HEK293 (cell line): ENCODE measurements at regions not wholly inside any gene's neighbourhood (a gene's known extent, or its start where the extent isn't known, plus 50 kb on each side); places are given as distances from the start of the nearest gene placed in this dataset.

ENCODE experiments used
- CTCF ChIA-PET: fragments of 350-600 bp; formaldehyde crosslinking; extraction: SDS; loops from one replicate; lab custom pipeline; 2021; ENCODE audit warnings: antibody characterized with exemption; lab: Yijun Ruan, JAX
- POLR2A ChIA-PET: fragments of 300-600 bp; formaldehyde crosslinking; extraction: SDS; loops from one replicate; lab custom pipeline; 2020; ENCODE audit warnings: antibody characterized with exemption, inconsistent platforms; lab: Yijun Ruan, JAX
- H3K27ac ChIP-seq: fragments of 200-500 bp; sonication (Bioruptor generic); 2 replicates; pipeline ENCODE4 v1.5.1; 2014; ENCODE audit warnings: low read depth, low read length, control low read depth, inconsistent platforms; ENCODE audit errors: extremely low read depth
- H3K36me3 ChIP-seq, 2 experiments: fragments of 200-500 bp in 1 of 2; sonication (Bioruptor generic) in 1 of 2; 1 replicate in 1 of 2; 2 replicates in 1 of 2; pipeline ENCODE4 v1.5.1; 2014 to 2017; ENCODE audit warnings: inconsistent platforms in 2 of 2, low read length in 2 of 2; ENCODE audit not compliant: control insufficient read depth in 2 of 2, insufficient read depth in 1 of 2
- H3K4me1 ChIP-seq: fragments of 200-500 bp; sonication (Bioruptor generic); 2 replicates; pipeline ENCODE4 v1.5.1; 2014; ENCODE audit warnings: mild to moderate bottlenecking, low read length, inconsistent platforms; ENCODE audit not compliant: control insufficient read depth, insufficient read depth
- H3K4me3 ChIP-seq: 2 replicates; pipeline ENCODE4 v1.5.1; 2011; ENCODE audit warnings: low read depth, mild to moderate bottlenecking, control low read depth, low read length, moderate library complexity
- H3K9me3 ChIP-seq: fragments of 200-500 bp; sonication (Bioruptor generic); 2 replicates; pipeline ENCODE4 v1.5.1; 2014; ENCODE audit warnings: low read depth, low read length, inconsistent platforms; ENCODE audit not compliant: control insufficient read depth, insufficient read depth
- BCL11A ChIP-seq: fragments of 450-650 bp; formaldehyde crosslinking; IDR thresholded peaks from 2 replicates; pipeline ENCODE4 v1.5.1; 2016; ENCODE audit warnings: low read depth, missing biosample characterization, missing genetic modification characterization
- ELK4 ChIP-seq: IDR thresholded peaks from 2 replicates; pipeline ENCODE4 v1.6.1; 2011; ENCODE audit warnings: mild to moderate bottlenecking, low read depth, low read length, borderline replicate concordance
- FEZF1 ChIP-seq: fragments of 450-650 bp; formaldehyde crosslinking; IDR thresholded peaks from 2 replicates; pipeline ENCODE4 v1.5.1; 2016; ENCODE audit warnings: missing biosample characterization, missing genetic modification characterization
- PATZ1 ChIP-seq: fragments of 450-650 bp; formaldehyde crosslinking; IDR thresholded peaks from 2 replicates; pipeline ENCODE4 v1.5.1; 2016; ENCODE audit warnings: missing biosample characterization, missing genetic modification characterization
- SETDB1 ChIP-seq: IDR thresholded peaks from one replicate; pipeline ENCODE4 v1.6.1; 2017; ENCODE audit warnings: mild to moderate bottlenecking, low read length, moderate library complexity, mixed read lengths; ENCODE audit not compliant: insufficient read length
- ZBTB17 ChIP-seq: fragments of 450-650 bp; formaldehyde crosslinking; IDR thresholded peaks from 2 replicates; pipeline ENCODE4 v1.5.1; 2016; ENCODE audit warnings: missing biosample characterization, missing genetic modification characterization
- ZEB2 ChIP-seq: fragments of 450-650 bp; formaldehyde crosslinking; IDR thresholded peaks from 2 replicates; pipeline ENCODE4 v1.5.1; 2016; ENCODE audit warnings: missing biosample characterization, missing genetic modification characterization
- ZNF138 ChIP-seq: fragments of 450-650 bp; formaldehyde crosslinking; IDR thresholded peaks from 2 replicates; pipeline ENCODE4 v1.5.1; 2016; ENCODE audit warnings: missing biosample characterization, missing genetic modification characterization, borderline replicate concordance
- ZNF174 ChIP-seq: fragments of 450-650 bp; formaldehyde crosslinking; IDR thresholded peaks from 2 replicates; pipeline ENCODE4 v1.5.0; 2017; ENCODE audit warnings: missing biosample characterization, mild to moderate bottlenecking, missing genetic modification characterization
- ZNF266 ChIP-seq: fragments of 450-650 bp; formaldehyde crosslinking; IDR thresholded peaks from 2 replicates; pipeline ENCODE4 v1.5.1; 2016; ENCODE audit warnings: missing biosample characterization, missing genetic modification characterization, low read depth
- ZNF311 ChIP-seq: fragments of 450-650 bp; formaldehyde crosslinking; IDR thresholded peaks from 2 replicates; pipeline ENCODE4 v1.5.1; 2017; ENCODE audit warnings: missing biosample characterization, missing genetic modification characterization, borderline replicate concordance
- ZNF404 ChIP-seq: fragments of 450-650 bp; formaldehyde crosslinking; IDR thresholded peaks from 2 replicates; pipeline ENCODE4 v1.5.1; 2017; ENCODE audit warnings: missing biosample characterization, missing genetic modification characterization
- ZNF423 ChIP-seq: fragments of 450-650 bp; formaldehyde crosslinking; IDR thresholded peaks from 2 replicates; pipeline ENCODE4 v1.5.1; 2016; ENCODE audit warnings: missing biosample characterization, missing genetic modification characterization
- ZNF544 ChIP-seq: fragments of 450-650 bp; formaldehyde crosslinking; IDR thresholded peaks from 2 replicates; pipeline ENCODE4 v1.5.0; 2017; ENCODE audit warnings: missing biosample characterization, missing genetic modification characterization
- ZNF623 ChIP-seq: fragments of 450-650 bp; formaldehyde crosslinking; IDR thresholded peaks from 2 replicates; pipeline ENCODE4 v1.5.1; 2016; ENCODE audit warnings: missing biosample characterization, missing genetic modification characterization
- ZNF704 ChIP-seq: fragments of 450-650 bp; formaldehyde crosslinking; IDR thresholded peaks from 2 replicates; pipeline ENCODE4 v1.5.1; 2016; ENCODE audit warnings: missing biosample characterization, missing genetic modification characterization
- ZNF785 ChIP-seq: fragments of 450-650 bp; formaldehyde crosslinking; IDR thresholded peaks from 2 replicates; pipeline ENCODE4 v1.5.1; 2016; ENCODE audit warnings: missing biosample characterization, missing genetic modification characterization
- ZSCAN18 ChIP-seq: fragments of 450-650 bp; formaldehyde crosslinking; IDR thresholded peaks from 2 replicates; pipeline ENCODE4 v1.5.1; 2016; ENCODE audit warnings: missing biosample characterization, missing genetic modification characterization
- ZSCAN5A ChIP-seq: fragments of 450-650 bp; formaldehyde crosslinking; IDR thresholded peaks from 2 replicates; pipeline ENCODE4 v1.5.1; 2016; ENCODE audit warnings: missing biosample characterization, missing genetic modification characterization
- TF ChIP-seq, protein P1 (sequence below): sonication (generic); formaldehyde crosslinking; IDR thresholded peaks from 2 replicates; pipeline ENCODE4 v1.8.1; 2022; ENCODE audit warnings: mild to moderate bottlenecking, moderate library complexity, missing genetic modification reagents
- TF ChIP-seq, protein P2 (sequence below): fragments of 450-650 bp; IDR thresholded peaks from 2 replicates; pipeline ENCODE4 v1.5.1; 2018; ENCODE audit warnings: missing biosample characterization, missing genetic modification characterization
- TF ChIP-seq, protein P3 (sequence below): fragments of 450-650 bp; formaldehyde crosslinking; IDR thresholded peaks from 2 replicates; pipeline ENCODE4 v1.5.1; 2016; ENCODE audit warnings: missing biosample characterization, missing genetic modification characterization, borderline replicate concordance

- Histone ChIP-seq H3K4me1 (no peaks in the 10 kb centered on the region), H3K27ac (no peak overlapping the region), H3K9me3 (no peaks in the 10 kb centered on the region), H3K4me3 (no peak overlapping the region), H3K36me3 (no peaks in the 10 kb centered on the region)
- no peak for TF ChIP-seq ELK4
- TF ChIP-seq, protein P1, sequence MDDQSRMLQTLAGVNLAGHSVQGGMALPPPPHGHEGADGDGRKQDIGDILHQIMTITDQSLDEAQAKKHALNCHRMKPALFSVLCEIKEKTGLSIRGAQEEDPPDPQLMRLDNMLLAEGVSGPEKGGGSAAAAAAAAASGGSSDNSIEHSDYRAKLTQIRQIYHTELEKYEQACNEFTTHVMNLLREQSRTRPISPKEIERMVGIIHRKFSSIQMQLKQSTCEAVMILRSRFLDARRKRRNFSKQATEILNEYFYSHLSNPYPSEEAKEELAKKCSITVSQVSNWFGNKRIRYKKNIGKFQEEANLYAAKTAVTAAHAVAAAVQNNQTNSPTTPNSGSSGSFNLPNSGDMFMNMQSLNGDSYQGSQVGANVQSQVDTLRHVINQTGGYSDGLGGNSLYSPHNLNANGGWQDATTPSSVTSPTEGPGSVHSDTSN (CRISPR knock-in tag), result no peak
- no peak for TF ChIP-seq ZNF423 (tag by site-specific recombination)
- TF ChIP-seq ZSCAN18 (tag by site-specific recombination), result no peak
- TF ChIP-seq, protein P2, sequence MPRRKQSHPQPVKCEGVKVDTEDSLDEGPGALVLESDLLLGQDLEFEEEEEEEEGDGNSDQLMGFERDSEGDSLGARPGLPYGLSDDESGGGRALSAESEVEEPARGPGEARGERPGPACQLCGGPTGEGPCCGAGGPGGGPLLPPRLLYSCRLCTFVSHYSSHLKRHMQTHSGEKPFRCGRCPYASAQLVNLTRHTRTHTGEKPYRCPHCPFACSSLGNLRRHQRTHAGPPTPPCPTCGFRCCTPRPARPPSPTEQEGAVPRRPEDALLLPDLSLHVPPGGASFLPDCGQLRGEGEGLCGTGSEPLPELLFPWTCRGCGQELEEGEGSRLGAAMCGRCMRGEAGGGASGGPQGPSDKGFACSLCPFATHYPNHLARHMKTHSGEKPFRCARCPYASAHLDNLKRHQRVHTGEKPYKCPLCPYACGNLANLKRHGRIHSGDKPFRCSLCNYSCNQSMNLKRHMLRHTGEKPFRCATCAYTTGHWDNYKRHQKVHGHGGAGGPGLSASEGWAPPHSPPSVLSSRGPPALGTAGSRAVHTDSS, result no peak
- TF ChIP-seq, protein P3, sequence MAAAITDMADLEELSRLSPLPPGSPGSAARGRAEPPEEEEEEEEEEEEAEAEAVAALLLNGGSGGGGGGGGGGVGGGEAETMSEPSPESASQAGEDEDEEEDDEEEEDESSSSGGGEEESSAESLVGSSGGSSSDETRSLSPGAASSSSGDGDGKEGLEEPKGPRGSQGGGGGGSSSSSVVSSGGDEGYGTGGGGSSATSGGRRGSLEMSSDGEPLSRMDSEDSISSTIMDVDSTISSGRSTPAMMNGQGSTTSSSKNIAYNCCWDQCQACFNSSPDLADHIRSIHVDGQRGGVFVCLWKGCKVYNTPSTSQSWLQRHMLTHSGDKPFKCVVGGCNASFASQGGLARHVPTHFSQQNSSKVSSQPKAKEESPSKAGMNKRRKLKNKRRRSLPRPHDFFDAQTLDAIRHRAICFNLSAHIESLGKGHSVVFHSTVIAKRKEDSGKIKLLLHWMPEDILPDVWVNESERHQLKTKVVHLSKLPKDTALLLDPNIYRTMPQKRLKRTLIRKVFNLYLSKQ (tag by site-specific recombination), result no peak
- no peak for TF ChIP-seq ZNF704
- TF ChIP-seq ZSCAN5A (tag by site-specific recombination), result no peak
- TF ChIP-seq BCL11A (tag by site-specific recombination), result no peak
- ChIA-PET POLR2A (no interaction called here), CTCF (no interaction called here)
These were observed 209.8 kb upstream of the RHOBTB1 start for GRCh38 chr10:61153771-61154170.

GRCh38 chr10:61151059-61151458 is 207.1 kb upstream of the RHOBTB1 start:
- ChIA-PET CTCF (interaction anchor here (0.6 to 1.5 kb wide), 3 partner anchors 10 to 1601 kb away, joined by 3 to 6 read pairs (median 4); no protein-coding TSS in a partner anchor), POLR2A (no interaction called here)
- no peaks in the 10 kb centered on the region for H3K9me3 ChIP-seq
- no peak overlapping the region for H3K27ac ChIP-seq
- H3K36me3 ChIP-seq, result no peaks in the 10 kb centered on the region
- H3K4me3 ChIP-seq, result no peak overlapping the region
- no peaks in the 10 kb centered on the region for H3K4me1 ChIP-seq
- TF ChIP-seq PATZ1 (no peak), ZEB2 (tag by site-specific recombination) (no peak), ZBTB17 (tag by site-specific recombination) (no peak), ZNF266 (tag by site-specific recombination) (no peak), ZNF138 (tag by site-specific recombination) (no peak), ZNF785 (no peak), ZNF311 (tag by site-specific recombination) (no peak), ZNF404 (tag by site-specific recombination) (no peak), ZNF623 (tag by site-specific recombination) (no peak), ZNF174 (tag by site-specific recombination) (no peak), ZNF544 (tag by site-specific recombination) (no peak), FEZF1 (no peak), SETDB1 (no peak)
- TF ChIP-seq, protein P1 (CRISPR knock-in tag), result no peak
